ENCODE measurements at regions not wholly inside any gene's neighbourhood (a gene's known extent, or its start where the extent isn't known, plus 50 kb on each side); places are given as distances from the start of the nearest gene placed in this dataset.
A peak's percentile ranks its signal among the peaks of the same experiment; 100 is the strongest.
"Not testable (repeated sequence)": the region's sequence is repeated elsewhere in the genome, so short reads cannot be mapped to it uniquely, and the experiment has no call there.

- DNase-seq (ENCODE audit: low read depth): no peak
These were observed 122.8 kb downstream of the ZNF365 start for GRCh38 chr10:62496925-62497324.

GRCh38 chr10:62498271-62498670, 124.1 kb downstream of the ZNF365 start:
- DNase-seq (ENCODE audit: low read depth): no peak

- not testable (repeated sequence) for DNase-seq (ENCODE audit: low read depth)
These were observed 125.9 kb downstream of the ZNF365 start for GRCh38 chr10:62500116-62500515.

- peak; percentile 77 for DNase-seq (ENCODE audit: low read depth)
These were observed 127.4 kb downstream of the ZNF365 start for GRCh38 chr10:62501547-62501946.

- DNase-seq (ENCODE audit: low read depth): peak; percentile 20
These were observed 128.9 kb downstream of the ZNF365 start for GRCh38 chr10:62502995-62503613.

- no peak for DNase-seq (ENCODE audit: low read depth)
These were observed 129.7 kb downstream of the ZNF365 start for GRCh38 chr10:62503872-62504271.

GRCh38 chr10:62506371-62506770, 132.2 kb downstream of the ZNF365 start:
- DNase-seq (ENCODE audit: low read depth): no peak

GRCh38 chr10:62511238-62511637, 137.1 kb downstream of the ZNF365 start:
- no peak for DNase-seq (ENCODE audit: low read depth)

- DNase-seq (ENCODE audit: low read depth): no peak
These were observed 137.5 kb downstream of the ZNF365 start for GRCh38 chr10:62511656-62512055.

- no peak for DNase-seq (ENCODE audit: low read depth)
These were observed 138.7 kb downstream of the ZNF365 start for GRCh38 chr10:62512732-62513475.

GRCh38 chr10:62514079-62514693, 140.0 kb downstream of the ZNF365 start:
- no peak for DNase-seq (ENCODE audit: low read depth)

- no peak for DNase-seq (ENCODE audit: low read depth)
These were observed 143.1 kb downstream of the ZNF365 start for GRCh38 chr10:62517252-62517651.

- DNase-seq (ENCODE audit: low read depth): no peak
These were observed 153.1 kb downstream of the ZNF365 start for GRCh38 chr10:62527019-62527827.

- DNase-seq (ENCODE audit: low read depth): no peak
These were observed 154.3 kb downstream of the ZNF365 start for GRCh38 chr10:62528441-62528840.

GRCh38 chr10:62529396-62529795, 155.2 kb downstream of the ZNF365 start:
- DNase-seq (ENCODE audit: low read depth): no peak

- no peak for DNase-seq (ENCODE audit: low read depth)
These were observed 159.9 kb downstream of the ZNF365 start for GRCh38 chr10:62534031-62534430.

GRCh38 chr10:62538606-62539005, 164.4 kb downstream of the ZNF365 start:
- DNase-seq (ENCODE audit: low read depth): no peak

- no peak for DNase-seq (ENCODE audit: low read depth)
These were observed 166.2 kb downstream of the ZNF365 start for GRCh38 chr10:62540389-62540788.

- no peak for DNase-seq (ENCODE audit: low read depth)
These were observed 167.6 kb downstream of the ZNF365 start for GRCh38 chr10:62541811-62542210.

- DNase-seq (ENCODE audit: low read depth): no peak
These were observed 169.6 kb downstream of the ZNF365 start for GRCh38 chr10:62543571-62544355.
